Activated CD4-positive, alpha-beta T cell treated with anti-CD3 and anti-CD28 coated beads for 4 hours (primary cell): ENCODE measurements at regions not wholly inside any gene's neighbourhood (a gene's known extent, or its start where the extent isn't known, plus 50 kb on each side); places are given as distances from the start of the nearest gene placed in this dataset.

ENCODE experiments used
- DNase-seq, 2 donors: peaks; one replicate each; pipeline ENCODE4 v3.0.0-alpha.2; 2020

DNA sequence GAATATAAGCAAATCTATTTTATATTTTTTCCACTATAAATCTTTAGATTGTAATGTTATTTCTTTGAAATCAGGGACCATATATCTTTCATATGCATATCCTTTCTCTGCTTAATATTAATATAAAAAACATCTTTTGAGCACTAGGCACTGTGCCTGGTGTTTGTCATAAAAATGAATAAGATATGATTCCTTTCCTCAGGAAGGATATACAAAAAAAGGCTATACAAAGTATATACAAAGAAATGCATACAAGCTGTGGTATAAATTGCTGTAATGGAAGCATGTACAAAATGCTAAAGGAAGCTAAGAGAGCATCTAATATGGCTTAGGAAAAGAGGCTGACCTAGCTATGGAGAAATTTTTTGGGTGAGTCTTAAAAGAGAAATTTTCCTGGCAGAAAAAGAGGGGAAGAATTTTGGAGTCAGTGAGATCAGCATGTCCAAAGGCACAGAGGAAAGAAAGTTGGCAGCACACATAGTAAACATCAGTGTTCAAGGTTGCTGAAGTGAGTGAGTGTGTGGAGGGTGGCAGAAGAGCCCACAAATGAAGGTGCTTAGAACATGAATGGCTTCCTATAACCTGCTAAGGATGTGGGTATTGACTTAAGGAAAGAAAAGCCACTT, 500.0 kb downstream of the SPRY1 start:
- no peak for DNase-seq

DNA sequence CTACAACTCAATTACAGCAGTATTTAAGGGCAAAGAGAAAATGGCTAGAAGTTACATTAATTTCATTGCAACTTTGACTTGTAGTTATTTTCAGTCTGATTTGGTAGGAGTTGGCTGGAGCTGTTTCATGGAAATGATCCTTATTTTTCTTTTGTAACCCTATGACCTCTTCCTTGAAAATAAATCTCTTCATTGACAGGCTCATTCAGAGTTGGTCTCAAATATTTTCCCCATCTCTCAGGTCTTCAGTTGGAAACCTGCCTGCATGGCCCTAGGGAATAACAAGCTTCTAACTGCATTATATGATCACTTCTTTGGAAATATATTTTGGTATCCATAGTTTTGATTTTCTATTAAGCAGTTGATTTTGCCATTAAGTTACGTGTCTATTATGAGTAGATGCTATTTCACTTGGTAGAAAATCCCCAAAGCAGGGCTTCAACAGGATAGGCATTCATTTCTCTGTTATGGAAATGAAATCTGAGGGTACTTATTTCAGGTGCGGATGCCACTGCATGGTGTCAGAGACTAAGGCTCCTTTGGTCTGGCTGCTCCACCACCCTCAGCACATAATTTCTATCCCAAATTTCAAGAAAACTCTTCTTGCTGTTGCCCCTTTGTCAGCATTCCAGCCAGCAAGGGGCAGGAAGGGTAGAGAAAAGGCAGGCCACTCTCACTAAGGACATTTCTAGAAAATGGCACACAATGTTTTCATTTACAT, 502.5 kb downstream of the SPRY1 start:
- DNase-seq, result no peak

DNA sequence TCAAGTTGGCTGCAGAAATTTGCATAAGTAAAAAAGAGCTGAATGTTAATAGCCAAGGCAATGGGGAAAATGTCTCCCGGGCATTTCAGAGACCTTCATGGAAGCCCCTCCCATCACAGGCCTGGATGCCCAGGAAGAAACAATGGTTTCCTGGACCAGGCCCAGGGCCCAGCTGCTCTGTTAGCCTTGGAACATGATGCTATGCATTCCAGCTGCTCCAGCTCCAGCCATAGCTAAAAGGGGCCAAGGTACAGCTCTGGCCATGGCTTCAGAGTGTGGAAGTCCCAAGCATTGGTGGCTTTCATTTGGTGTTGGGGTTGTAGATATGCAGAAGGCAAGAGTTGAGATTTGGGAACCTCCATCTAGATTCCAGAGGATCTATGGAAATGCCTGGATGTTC, 508.3 kb downstream of the SPRY1 start:
- DNase-seq, result no peak

DNA sequence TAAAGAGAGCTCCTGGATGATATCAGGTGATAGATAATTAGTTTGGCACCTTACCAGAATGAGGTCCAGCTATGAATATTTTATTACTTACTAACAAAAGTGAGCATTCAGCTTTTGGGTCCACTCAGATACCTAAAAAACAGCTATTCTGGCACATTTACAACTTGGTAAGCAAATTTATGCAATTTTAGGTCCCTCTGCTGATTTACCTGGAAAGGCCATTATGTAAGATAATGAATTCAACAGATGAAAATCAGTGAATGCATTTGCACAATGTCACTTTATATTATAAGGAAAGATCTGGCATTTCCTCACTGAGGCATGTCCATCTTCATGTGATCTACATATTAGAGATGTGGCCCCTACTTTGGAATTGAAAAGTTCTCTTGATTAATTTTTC, 517.0 kb downstream of the SPRY1 start:
- no peak for DNase-seq

DNA sequence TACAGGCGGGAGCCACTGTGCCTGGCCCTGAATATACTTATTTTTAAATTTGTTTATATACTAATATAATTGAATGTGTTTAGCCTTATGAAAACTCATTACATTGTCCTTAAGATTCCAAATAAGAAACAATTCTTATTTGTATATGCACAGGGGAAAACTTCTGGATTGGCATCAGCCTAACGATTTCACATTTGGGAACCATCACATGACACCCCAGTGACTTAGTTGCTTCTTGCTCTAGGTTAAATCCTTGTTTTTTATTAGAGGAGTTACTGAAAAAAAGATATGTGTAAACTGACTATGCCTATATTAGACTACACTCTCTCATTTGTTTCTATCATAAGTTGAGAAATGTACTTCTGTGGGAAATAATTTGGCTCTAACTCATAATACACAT, 520.2 kb downstream of the SPRY1 start:
- no peak for DNase-seq

DNA sequence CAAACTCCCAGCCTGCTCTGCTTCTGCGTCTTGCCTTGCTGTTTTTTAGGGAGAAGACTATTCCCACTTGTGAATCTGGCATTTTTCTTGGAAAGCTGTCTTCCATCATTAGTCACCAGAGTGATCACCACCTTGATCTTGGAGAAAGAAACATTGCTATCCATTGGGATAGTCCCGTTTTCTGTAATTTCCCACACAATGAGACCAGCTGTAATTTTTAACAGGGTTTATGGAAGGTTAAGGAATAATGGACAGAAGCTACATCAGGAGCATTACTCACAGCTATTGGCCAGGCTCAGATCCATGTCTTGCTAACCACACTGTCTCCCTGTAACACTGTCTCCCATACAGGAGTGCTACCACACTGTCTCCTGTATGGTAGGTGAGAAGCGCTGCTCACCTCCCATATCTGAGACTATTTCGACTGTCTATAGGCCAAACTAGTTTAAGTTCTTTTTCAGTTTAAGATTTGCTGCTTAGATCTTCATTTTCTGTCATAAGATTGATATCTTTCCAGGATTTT, 523.0 kb downstream of the SPRY1 start:
- no peak for DNase-seq

DNA sequence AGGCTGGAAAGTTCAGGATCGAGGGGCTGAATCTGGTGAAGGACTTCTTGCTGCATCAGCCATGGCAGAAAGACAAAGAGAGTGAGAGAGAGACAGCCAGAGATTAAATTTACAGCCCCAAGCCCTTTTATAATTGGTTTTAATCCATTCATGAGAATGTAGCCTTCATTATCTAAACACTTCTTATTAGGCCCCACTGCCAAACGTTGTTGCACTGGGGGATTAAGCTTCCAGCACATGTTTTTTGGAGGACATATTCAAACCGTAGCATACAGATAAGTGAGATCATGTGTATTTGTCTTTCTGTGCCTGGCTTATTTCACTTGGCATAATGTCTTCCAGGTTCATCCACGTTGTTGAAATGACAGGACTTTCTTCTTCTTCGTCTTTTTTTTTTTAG, 524.7 kb downstream of the SPRY1 start:
- DNase-seq, result no peak

DNA sequence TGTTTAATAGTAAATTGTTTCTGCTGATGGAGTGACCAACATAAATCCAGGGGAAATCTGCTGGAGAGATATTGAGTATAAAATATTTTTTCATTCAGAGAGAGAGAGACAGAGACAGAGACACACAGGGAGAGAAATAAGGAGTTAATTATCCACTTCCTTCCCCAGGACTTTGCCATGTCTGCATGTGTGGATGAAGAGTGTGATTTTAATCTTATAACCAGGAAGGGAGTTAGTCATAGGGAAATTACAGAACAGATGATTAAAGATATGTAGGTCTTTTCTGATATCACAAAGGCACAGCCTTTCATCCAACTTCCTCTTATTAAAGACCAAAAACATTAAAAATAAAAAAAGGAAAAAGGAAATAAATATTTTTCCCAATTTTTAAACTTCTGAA, 526.3 kb downstream of the SPRY1 start:
- no peak for DNase-seq

DNA sequence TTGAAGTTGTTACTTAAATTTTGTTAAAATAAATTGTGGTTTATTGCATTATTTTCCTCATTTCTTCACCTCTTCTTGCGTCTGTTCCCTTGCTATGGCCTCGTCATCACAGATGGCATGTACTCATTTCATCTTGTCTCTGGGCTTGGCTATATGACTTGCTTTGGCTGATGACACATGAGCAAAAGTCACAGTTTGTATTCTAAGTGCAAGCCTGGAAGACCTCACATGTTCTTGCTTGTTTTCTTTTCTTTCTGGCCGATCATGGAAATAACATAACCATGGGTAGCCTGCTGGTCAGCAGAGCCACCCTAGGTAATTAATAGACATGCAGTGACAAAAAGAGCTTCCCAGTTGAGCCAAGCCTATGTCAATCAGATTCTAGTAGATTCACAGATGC, 527.9 kb downstream of the SPRY1 start:
- DNase-seq, result no peak

DNA sequence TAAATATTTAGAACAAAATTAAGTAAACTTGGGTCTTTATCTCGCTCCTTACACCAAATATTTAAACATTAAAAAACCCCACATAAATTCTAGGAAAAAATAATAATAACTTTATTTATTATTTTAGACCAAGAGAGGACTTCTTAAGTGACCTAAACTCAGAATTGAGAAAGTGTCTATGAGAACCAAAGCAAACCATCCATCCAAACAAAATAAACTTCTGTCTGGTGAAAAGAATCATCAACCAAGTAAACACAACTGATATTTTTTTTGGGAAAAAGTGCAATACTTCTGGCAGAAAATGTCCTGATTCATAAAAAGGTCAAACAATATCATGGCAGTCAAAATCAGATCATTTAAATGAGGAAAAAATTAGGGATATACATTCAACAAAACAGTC, 533.0 kb downstream of the SPRY1 start:
- no peak for DNase-seq

DNA sequence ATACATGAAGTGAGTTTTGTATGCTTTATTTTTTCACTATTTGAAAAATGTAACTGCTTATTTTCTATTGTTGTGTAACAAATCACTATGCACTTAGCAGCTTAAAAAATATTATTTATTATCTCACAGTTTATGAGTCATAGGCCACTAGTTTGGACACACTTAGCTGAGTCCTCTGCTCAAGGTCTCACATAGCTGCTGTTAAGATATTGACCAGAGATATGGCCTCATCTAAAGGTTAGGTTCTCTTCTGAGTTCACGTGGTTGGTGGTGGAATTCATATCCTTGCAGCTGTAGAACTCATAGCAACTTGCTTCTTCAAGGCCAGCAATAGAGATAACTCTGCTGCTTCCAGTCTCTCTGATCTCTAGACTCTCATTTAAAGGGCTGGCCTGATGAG, 534.4 kb downstream of the SPRY1 start:
- no peak for DNase-seq

DNA sequence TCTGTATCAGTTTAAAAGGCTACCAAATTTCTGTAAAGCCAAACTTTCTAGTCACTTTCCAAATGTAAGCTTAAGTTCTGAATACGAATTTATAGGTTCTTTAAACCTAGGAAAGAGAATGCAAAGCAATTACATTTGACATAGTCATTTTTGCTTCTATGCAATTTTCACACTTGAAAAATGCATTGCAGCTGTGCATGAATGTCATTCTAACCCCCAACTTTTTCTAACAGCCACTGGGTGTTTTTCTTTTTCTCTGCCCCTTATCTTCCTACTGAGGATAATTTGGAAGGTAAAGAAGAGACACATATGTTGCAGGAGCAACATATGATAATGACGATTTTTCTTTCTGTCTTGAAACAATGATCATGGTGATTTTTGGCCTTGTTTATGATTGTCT, 537.5 kb downstream of the SPRY1 start:
- DNase-seq, result no peak

DNA sequence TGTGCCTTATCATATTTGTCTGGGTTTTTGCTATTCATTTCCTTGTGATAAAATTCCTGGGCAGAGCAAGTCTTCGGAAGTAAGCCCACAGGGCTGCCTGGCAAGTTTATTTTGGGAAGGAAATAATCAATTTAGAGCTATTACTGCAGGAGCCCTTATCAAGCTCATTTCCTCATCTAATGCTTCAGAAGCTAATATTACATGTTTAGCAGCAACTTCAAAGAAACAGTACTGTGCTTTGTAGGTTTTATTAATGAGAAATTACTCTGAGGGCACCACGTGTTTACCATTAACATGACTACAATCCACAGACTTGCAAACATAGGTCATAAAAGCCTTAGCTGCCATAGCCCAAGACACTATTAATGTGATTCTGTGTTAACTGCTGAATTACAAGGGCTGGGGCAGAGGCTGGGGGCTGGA, 540.0 kb downstream of the SPRY1 start:
- no peak for DNase-seq

DNA sequence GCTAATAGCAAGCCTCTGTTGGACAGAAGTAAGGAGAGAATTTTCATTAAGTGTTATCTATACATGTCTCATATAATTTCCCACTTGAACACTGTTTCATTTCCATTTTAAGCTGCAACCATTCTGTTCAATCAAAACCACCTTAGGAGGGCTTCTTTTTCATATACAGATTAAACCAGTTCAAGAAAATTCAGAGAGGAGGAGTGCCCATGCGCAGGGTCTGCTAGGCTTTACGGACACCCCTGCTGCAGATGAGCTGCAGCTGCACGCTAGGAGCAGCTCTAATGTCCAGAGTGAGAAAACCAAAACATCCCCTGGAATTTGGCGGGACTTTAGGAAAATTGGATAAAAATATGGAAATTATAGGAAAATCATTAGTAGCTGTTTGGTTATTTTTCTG, 541.0 kb downstream of the SPRY1 start:
- DNase-seq, result no peak

DNA sequence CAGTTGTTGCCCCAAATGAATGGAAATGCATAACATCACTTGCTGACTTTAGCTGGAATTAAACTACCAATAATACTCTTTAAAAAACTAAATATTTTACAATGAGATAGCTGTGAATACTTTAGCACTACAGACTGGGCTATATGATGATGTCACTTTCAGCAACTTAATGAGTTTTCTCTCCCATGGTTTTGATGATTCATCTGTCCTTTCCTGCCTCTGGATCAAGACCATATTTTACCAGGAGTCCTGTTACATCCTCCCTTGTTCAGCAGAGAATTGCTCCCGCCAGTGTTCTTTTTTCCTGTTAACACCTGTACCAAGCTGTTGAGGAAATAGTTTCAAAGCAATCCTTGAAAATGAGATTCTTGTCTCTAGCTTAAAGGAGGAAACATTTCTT, 543.0 kb downstream of the SPRY1 start:
- no peak for DNase-seq

DNA sequence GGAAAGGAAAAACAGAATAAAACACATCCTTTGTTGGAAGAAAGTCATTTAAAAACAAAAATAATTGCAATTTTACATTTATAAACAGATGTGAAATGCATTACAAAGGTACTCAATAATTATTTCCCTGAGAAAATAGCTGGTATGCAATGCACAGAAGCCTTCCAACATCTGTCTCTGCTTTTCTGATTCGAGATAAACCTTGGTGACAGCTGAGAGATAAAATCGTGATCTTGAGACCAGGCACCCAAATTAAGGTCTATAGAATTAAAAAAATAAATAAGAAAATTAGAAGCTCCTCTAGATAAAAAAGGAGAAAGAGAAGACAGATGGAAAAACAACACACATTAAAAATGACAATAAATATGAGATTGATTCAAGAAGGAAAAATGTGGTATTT, 544.0 kb downstream of the SPRY1 start:
- no peak for DNase-seq

DNA sequence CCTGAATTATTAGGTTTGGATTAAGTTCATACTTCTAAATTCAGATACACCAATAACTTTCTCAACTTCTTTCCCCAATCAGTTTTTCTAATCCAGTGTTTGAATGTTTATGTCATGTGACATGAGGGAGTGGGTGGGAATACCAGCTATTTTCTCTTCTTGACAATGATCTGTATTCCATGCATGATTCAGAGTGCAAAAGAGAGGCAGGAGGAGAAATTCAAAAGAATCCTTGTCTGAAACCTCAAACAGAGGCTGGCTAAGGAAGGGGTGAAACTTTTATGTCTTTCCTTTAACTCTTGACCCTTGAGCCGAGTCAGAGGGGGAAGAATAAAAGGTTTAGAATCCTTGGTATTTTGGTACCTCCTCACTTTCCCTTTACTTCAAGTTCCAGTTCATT, 544.7 kb downstream of the SPRY1 start:
- DNase-seq, result no peak

DNA sequence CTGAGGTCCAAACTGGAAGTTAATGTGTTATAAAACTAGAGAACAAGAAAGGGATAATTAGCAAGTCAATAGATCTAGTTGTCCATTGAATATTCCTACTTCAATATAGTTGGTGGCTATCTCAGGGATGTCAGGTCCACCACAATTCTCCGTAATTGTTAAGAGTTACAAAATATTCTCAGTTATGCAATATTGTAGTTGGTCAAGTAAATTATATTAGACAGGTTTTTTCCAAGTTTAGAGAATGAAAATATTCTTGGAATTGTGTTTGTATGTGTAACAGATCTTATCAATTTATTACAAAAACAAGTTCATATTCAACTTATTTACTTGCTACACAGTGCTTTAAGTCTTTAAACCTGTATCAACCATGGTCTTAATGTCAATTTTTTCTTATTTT, 547.4 kb downstream of the SPRY1 start:
- no peak for DNase-seq

DNA sequence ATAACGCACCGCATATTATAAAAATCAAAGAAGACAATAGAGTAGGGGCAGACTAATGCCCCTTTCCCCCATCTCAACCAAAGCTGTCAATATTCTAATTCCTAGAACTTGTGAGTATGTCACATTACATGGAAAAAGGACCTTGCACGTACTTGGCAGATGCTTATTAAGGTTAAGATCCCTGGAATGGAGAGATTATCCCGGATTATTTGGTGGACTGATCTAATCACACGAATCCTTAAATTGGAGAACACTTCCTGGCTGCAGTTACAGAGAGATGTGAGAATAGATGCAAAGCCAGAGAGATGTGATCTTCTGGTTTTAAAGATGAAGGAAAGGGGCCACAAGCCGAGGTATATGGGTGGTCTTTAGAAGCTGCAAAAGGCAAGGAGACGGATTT, 548.7 kb downstream of the SPRY1 start:
- DNase-seq, result no peak

DNA sequence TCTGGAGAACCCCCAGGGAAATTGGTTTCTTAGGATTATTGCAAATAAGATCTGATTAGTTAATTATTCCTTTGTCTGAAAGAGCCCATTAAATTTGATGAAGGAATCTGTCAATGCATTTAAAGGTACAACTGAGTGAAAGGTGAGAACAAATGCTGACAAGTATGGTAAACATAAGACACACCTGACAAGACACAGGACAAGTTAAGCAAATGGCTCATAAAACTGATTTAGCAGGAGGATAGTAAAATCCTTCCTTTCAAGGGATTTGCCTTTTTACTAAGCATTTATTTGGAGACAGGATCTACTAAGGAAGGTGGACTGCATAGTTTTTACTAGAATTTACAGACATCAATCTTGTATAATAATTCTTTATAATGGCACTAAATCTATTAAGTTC, 553.9 kb downstream of the SPRY1 start:
- DNase-seq, result no peak

DNA sequence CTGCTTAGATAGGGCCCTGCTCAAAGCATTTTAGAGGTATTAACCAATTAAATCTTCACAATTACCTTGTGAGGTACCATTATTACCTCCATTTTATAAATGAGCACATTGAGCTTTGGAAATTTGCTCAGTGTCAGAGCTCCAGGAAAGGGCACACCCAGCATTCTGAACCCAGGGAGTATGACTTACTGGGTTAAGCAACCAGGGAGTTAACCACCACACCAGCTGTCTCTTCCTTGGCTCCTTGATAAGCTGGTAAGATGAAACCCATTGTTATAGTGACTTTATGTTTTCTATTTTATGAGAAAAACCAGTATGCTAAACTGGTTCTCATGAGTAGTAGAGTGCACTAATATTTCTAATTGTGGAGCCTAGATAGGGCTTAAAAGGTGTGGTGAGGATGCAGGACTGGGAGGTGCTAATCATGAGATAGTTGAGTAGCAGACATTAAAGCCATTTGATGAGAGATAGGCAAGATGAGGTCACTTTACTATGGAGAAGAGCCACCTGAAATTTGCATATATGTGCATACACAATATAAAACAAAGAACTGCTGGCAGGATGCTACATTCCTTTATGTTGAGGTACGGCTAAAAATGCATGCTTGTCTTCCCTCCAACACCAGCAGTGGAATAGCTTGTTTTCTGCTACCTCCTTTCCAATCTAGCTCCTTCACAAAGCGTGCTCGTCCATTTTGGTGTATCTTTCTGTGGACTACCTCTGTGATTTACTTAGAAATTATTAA, 556.1 kb downstream of the SPRY1 start:
- no peak for DNase-seq

DNA sequence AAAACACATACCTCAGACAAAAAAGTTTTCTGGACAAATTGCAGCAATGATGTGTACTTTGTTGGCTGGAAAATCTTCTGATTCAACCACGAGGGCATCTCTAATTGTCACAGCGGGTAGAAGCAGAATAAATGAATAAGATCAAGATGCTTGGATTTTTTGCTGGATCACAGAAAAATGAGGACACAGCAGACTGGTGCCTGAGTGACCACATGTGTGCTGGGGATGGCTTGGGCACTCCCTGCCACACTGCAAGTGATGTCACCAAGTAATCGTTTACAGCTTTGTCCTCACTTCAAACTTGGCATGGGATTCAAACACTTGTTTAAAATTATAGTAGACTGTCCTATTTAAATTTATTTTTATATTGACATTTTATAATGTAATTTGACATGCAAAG, 557.0 kb downstream of the SPRY1 start:
- DNase-seq, result no peak

DNA sequence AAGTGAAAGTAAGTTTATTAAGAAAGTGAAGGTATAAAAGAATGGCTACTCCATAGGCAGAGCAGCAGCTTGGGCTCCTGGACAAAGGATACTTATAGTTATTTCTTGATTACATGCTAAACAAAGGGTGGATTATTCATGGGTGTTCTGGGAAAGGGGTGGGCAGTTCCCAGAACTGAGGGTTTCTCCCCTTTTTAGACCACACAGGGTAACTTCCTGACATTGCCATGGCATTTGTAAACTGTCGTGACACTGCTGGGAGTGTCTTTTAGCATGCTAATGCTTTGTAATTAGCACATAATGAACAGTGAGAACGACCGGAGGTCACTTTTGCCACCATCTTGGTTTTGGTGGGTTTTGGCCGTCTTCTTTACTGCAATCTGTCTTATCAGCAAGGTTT, 557.6 kb downstream of the SPRY1 start:
- DNase-seq, result no peak

DNA sequence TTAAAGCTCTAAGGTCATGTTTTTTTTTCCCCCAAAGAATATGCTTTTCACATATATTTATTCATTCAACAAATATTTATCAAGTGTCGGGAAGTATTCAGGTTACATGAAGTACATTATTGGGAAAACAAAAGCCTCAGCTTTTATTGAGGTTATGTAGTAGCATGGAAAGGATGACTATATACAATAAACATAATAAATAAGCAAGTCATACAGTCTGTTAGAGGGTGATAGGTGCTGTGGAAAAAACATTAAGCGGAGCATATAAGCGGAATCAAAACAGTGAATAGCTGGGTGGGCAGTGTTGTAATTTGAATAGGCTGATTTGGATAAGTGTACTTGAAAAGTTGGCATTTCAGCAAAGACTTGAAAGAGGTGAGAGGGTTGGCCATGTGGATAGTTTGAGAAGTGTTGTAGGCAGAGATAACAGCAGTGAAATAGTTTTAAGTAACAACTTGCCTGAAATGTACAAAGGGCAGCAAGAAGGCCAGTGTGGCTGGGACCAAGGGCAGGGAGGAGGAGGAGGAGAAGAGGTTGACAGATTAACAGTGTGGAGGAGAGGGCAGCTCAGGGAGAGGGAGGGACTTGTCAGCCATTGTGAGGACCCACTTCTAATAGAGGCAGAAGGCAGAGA, 558.7 kb downstream of the SPRY1 start:
- no peak for DNase-seq
